HG02798 (cell line): ENCODE measurements at regions not wholly inside any gene's neighbourhood (a gene's known extent, or its start where the extent isn't known, plus 50 kb on each side); places are given as distances from the start of the nearest gene placed in this dataset.
"Not testable (repeated sequence)": the region's sequence is repeated elsewhere in the genome, so short reads cannot be mapped to it uniquely, and the experiment has no call there.

Source experiments
- ATAC-seq: cut with Tn5 transposase; IDR thresholded peaks from one replicate; pipeline ENCODE4 v1.9.1; 2021; ENCODE audit warnings: mild to moderate bottlenecking; ENCODE audit not compliant: unreplicated experiment, poor library complexity

GRCh38 chr10:44246700-44247099 is 138.2 kb downstream of the CXCL12 start:
- not testable (repeated sequence) for ATAC-seq

DNA sequence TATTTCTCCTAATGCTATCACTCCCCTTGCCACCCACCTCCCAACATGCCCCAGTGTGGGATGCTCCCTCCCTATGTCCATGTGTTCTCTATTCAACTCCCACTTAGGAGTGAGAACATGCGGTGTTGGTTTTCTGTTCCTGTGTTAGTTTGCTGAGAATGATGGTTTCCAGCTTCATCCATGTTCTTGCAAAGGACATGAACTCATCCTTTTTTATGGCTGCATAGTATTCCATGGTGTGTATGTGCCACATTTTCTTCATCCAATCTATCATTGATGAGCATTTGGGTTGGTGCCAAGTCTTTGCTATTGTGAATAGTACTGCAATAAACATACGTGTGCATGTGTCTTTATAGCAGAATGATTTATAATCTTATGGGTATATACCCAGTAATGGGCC is 138.6 kb downstream of the CXCL12 start:
- ATAC-seq: not testable (repeated sequence)

DNA sequence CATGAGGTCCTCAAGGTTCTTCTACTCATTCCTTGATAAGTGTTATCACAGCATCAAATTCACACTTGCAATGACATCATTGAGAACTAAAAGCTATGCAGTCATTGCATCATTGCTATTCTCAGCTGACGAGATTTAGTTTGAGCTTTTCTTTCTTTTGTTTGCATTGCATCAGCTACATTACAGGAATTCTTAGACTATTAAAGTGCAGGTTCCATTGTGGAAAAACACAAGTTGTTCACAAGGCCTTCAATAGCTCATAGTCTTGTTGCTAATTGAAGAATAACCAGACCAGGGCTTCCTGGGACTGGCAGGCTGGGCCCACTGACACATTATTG is 139.3 kb downstream of the CXCL12 start:
- no peak for ATAC-seq

GRCh38 chr10:44244745-44245600 is 139.9 kb downstream of the CXCL12 start:
- no peak for ATAC-seq

DNA sequence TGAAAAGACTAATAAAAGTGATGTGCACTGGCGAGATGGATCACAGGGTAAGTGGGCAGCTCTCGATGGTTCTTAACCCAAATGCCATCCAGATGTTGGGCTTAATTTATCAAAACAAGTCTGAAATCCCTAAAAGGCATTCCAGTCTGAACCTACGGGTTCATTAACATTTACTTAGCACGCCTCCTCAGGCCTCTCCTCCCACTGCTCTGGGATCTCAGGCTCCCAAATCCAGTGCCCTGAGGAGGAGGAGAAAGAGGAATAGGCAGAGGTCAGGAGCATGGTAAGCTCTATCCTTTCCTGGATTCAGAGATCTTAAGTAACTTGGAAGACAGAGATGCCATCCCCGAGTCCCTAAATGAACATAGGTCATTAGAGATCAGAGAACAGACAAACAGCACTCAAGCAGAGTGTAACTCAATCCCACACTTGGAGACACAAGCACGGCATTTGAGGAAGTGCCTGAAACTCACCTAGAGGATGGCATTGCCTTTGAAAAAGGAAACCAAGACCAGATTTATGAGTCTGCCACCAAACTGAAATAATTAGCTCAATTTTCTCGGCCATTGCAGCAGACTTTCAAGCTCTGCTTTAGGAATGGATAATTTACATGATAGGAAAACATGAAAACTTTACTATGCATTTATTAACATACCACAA is 140.9 kb downstream of the CXCL12 start:
- no peak for ATAC-seq

GRCh38 chr10:44242826-44243225 is 142.1 kb downstream of the CXCL12 start:
- ATAC-seq: no peak

- no peak for ATAC-seq
These were observed 142.8 kb downstream of the CXCL12 start for GRCh38 chr10:44242091-44242490.

DNA sequence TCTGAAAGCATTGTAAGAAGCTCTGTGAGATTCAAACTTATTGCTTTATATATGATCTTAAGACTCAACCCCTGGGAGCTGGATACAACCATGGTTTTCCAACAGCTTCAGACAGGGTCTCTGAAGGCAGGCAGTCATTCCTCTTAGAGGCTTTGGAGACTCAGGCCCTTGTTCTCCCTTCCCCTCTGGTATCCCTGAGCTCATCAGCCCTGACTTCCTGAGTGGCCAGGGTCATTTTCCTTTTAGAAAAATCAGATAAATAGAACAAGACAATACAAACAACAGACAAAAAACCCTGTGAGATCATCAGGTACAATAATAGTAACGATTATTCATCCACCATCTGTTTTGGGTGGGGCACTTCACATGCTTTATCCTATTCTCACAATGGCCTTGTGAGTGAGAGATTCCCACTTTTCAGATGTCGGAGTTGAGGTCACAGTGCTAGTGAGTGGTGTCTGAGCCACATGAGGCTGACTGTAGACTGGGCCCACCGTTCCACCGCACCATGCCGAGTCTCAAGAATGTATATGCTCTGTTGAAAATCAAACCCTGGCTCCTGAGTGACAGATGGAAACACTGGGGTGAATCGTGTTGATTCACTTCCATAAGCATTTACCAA is 144.2 kb downstream of the CXCL12 start:
- ATAC-seq: no peak

- no peak for ATAC-seq
These were observed 146.7 kb downstream of the CXCL12 start for GRCh38 chr10:44238212-44238611.

DNA sequence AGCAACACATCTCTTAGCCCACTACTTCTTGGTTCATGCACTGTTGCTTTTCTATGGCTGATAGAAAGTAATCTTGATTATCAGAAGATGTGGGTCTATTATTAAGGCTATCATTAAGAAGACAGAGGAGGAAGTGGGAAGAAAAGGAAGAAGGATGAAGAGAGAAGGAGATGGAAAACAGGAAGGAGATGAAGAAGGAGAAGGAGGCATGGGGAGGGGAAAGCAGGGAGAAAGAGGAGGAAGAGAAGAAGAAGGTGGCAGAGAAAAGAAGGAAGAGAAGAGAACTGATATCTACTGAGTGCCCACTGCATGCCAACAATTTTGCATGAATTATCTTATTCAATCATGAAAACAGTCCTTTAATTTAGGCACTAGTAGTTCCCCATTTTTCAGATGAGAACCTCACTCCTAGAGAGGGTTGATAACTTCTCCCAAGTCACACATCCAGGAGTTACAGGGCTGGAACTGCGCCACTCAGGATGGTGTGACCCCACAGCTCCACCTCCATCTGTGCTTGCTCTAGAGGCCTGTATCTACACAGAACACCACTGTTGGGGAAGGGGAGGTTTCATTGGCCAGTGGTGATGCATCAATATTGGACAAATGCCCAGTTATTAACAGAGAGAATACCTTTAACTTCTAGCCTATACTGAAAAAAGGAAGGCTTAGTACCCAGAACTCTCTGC is 147.4 kb downstream of the CXCL12 start:
- no peak for ATAC-seq

DNA sequence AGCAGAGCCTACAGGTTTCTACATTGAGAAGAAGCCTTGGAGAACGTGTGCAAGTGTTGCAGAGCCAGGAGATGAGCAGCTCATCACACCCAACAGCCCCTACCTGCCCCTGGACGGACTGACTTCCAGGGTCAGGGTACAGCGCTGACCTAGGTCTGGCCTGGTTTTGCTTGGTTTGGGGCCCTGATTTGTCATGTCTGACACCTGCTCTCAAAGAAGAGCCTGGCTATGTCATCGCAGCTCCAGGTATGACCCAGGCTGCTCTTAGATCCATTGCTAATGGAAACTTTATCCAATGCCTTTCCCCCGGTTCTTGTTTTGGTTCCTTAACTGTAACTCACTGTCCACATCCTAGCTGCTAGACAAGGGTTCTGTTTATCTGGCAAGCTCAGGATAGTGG is 149.5 kb downstream of the CXCL12 start:
- no peak for ATAC-seq

- no peak for ATAC-seq
These were observed 150.4 kb downstream of the CXCL12 start for GRCh38 chr10:44234483-44234875.

DNA sequence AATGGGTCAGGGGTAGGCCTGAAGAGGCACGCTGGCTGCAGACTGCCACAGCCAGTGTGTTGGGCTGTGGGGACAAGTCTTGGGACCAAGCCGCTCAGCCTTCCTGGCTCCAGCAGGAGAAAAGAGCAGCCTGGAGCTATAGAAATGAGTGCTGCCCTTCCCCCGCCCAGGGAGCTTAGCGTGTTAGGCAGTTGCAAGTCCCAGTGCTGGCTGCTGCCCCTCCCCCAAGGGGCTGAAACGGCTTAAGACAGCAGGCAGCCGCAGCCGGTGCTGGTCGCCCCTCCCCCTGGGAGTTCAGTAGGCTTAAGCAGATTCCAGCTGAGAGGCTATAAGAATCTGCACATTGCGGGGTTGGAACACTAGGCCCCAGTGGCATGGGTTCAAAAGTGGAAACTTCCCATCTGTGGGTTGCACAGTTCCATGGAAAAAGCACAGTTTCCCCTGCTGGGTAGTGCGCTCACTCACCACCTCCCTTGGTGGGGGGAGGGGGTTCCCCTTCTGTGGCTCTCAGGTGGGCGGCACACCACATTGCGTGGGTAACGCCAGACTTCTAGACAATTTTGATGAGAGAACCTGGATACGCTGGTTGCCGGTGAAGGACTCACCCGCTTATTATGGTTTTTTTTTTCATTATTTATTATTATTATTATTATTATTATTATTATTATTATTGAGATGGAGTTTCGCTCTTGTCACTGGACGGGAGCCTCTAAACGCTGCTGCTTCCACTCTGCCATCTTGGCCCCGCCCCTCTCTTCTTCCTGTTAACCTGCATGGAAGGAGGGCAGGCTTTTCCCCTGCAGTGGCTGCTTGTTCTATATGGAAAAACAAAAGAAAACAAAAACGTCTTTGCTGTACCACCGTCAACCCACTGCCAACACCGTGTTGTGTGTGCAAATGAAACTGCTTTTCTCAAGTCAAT is 151.1 kb downstream of the CXCL12 start:
- no peak for ATAC-seq

- ATAC-seq: no peak
These were observed 167.6 kb downstream of the CXCL12 start for GRCh38 chr10:44217274-44217820.

DNA sequence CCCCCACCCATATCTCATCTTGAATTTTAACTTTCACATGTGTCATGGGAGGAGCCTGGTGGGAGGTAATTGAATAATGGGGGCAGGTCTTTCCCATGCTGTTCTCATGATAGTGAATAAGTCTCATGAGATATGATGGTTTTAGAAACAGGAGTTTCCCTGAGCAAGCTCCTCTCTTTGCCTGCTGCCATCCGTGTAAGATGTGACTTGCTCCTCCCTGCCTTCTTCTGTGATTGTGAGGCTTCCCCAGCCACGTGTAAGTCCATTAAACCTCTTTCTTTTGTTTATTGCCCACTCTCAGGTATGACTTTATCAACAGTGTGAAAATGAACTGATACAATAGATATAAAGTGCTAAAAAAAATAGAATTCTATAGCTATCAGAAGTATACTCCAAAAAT is 168.8 kb downstream of the CXCL12 start:
- no peak for ATAC-seq

DNA sequence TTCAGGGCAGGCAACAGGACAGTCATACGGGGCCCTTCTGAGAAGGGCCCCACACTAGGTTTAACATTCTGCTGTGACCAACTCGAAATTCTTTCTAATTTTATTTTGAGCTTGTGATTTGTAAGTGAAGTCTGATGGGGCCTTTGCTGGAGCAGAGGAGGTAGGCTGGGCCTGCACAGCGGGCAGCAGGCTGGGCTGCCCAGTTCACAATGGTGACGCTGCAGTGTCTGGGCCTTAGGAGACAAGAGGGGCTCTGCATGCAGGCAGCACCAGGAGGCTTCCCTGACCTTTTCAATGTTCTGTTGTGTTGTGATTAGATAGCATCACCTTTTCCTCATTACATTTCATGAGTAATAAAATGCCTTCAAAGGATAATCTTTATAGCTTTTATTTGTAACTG is 175.1 kb downstream of the CXCL12 start:
- no peak for ATAC-seq

GRCh38 chr10:44207160-44207559 is 177.7 kb downstream of the CXCL12 start:
- no peak for ATAC-seq

DNA sequence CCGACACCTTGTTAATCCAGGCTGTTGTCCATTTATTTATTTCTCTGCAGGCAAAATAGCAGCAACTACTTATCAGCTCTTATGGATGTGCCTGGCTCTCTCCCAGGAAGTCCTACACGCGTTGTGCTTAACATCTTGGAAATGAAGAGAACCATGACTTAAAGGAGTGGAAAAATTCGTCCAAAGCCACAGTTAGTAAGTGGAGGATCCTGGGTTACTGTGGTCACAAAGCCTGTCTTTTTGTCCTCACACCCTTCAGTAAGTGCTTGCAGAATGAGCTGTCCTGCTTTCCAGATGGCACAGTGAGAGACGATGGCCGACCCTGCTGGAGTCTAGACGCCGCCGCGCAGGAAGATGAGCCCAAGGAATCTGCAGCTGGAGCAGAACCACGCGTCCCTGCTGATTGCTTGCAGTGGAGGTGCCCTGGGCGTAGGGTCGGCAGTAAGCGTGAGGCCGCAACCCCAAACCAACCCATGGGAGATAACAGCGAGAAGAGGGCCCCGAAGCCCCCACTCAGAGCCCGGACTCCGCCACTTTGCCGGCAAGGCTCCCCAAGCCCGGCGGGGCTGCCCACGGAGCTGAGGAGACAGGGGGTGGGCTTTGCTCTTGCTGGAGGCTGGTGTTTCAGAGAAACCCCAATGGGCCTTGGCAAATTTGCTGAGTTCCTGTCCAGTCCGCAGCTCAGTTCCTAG is 178.6 kb downstream of the CXCL12 start:
- ATAC-seq: no peak

GRCh38 chr10:44205067-44205466 is 179.8 kb downstream of the CXCL12 start:
- ATAC-seq: no peak
